Trophoblast cell (in vitro differentiated cells and primary cell): ENCODE measurements at regions not wholly inside any gene's neighbourhood (a gene's known extent, or its start where the extent isn't known, plus 50 kb on each side); places are given as distances from the start of the nearest gene placed in this dataset.

ENCODE experiments used
- DNase-seq, 2 donors: peaks; one replicate each; pipeline ENCODE4 v3.0.0-alpha.2; 2016
- H2AFZ ChIP-seq: 2 replicates; pipeline ENCODE4 v1.6.1; 2013; ENCODE audit warnings: low read length, moderate library complexity, mild to moderate bottlenecking; ENCODE audit not compliant: insufficient read depth, poor library complexity
- H2AK5ac ChIP-seq: 2 replicates; pipeline ENCODE4 v1.6.1; 2013; ENCODE audit warnings: mild to moderate bottlenecking, low read length
- H2BK120ac ChIP-seq: 2 replicates; pipeline ENCODE4 v1.6.1; 2013; ENCODE audit warnings: low read length, mild to moderate bottlenecking, moderate library complexity; ENCODE audit not compliant: insufficient read depth, poor library complexity
- H2BK12ac ChIP-seq: 2 replicates; pipeline ENCODE4 v1.6.1; 2013; ENCODE audit warnings: mild to moderate bottlenecking, low read length, moderate library complexity
- H2BK5ac ChIP-seq: 2 replicates; pipeline ENCODE4 v1.6.1; 2013; ENCODE audit warnings: low read length, low read depth, moderate library complexity, mild to moderate bottlenecking; ENCODE audit not compliant: poor library complexity
- H3K14ac ChIP-seq: 2 replicates; pipeline ENCODE4 v1.6.1; 2013; ENCODE audit warnings: mild to moderate bottlenecking, low read length
- H3K18ac ChIP-seq: 2 replicates; pipeline ENCODE4 v1.6.1; 2013; ENCODE audit warnings: mild to moderate bottlenecking, low read length
- H3K23ac ChIP-seq: 2 replicates; pipeline ENCODE4 v1.6.1; 2013; ENCODE audit warnings: low read length
- H3K27ac ChIP-seq: 2 replicates; pipeline ENCODE4 v1.5.1; 2013; ENCODE audit warnings: low read depth, mild to moderate bottlenecking, inconsistent platforms, low read length, moderate library complexity
- H3K27me3 ChIP-seq: 2 replicates; pipeline ENCODE4 v1.6.1; 2013; ENCODE audit warnings: inconsistent platforms, mild to moderate bottlenecking, low read length, moderate library complexity; ENCODE audit not compliant: insufficient read depth
- H3K36me3 ChIP-seq, 2 experiments: 1 replicate in 1 of 2; 2 replicates in 1 of 2; pipeline ENCODE4 v1.6.1; 2013; ENCODE audit warnings: low read length in 2 of 2, mild to moderate bottlenecking in 2 of 2, moderate library complexity in 1 of 2; ENCODE audit not compliant: insufficient read depth in 2 of 2, control insufficient read depth in 1 of 2
- H3K4ac ChIP-seq: 2 replicates; pipeline ENCODE4 v1.6.1; 2013; ENCODE audit warnings: low read depth, mild to moderate bottlenecking, low read length, moderate library complexity
- H3K4me1 ChIP-seq, 2 experiments: 1 replicate in 1 of 2; 2 replicates in 1 of 2; pipeline ENCODE4 v1.6.1; 2013; ENCODE audit warnings: low read length in 2 of 2, mild to moderate bottlenecking in 2 of 2, moderate library complexity in 1 of 2; ENCODE audit not compliant: insufficient read depth in 2 of 2, control insufficient read depth in 1 of 2
- H3K4me2 ChIP-seq: 2 replicates; pipeline ENCODE4 v1.6.1; 2013; ENCODE audit warnings: inconsistent platforms, mild to moderate bottlenecking, low read length, moderate library complexity
- H3K4me3 ChIP-seq: 2 replicates; pipeline ENCODE4 v1.5.1; 2013; ENCODE audit warnings: mild to moderate bottlenecking, low read depth, low read length, inconsistent platforms
- H3K79me1 ChIP-seq: one replicate; pipeline ENCODE4 v1.6.1; 2013; ENCODE audit warnings: low read length
- H3K79me2 ChIP-seq: 2 replicates; pipeline ENCODE4 v1.6.1; 2013; ENCODE audit warnings: low read length, mild to moderate bottlenecking; ENCODE audit not compliant: control insufficient read depth, insufficient read depth, poor library complexity
- H3K9ac ChIP-seq: 2 replicates; pipeline ENCODE4 v1.6.1; 2013; ENCODE audit warnings: mild to moderate bottlenecking, low read length
- H3K9me3 ChIP-seq: 2 replicates; pipeline ENCODE4 v1.6.1; 2013; ENCODE audit warnings: low read depth, mild to moderate bottlenecking, control low read depth, inconsistent platforms, low read length; ENCODE audit not compliant: insufficient read depth
- H4K12ac ChIP-seq: 2 replicates; pipeline ENCODE4 v1.6.1; 2013; ENCODE audit warnings: low read depth, mild to moderate bottlenecking, low read length, moderate library complexity
- H4K8ac ChIP-seq: 2 replicates; pipeline ENCODE4 v1.6.1; 2013; ENCODE audit warnings: low read depth, mild to moderate bottlenecking, low read length, moderate library complexity
- H4K91ac ChIP-seq: one replicate; pipeline ENCODE4 v1.6.1; 2013; ENCODE audit warnings: low read depth, mild to moderate bottlenecking, low read length, moderate library complexity
- WGBS: extraction: QIAGEN DNeasy Blood & Tissue Kit; methylation state at CpG from one replicate; pipeline ENCODE4 v1.1.7; 2013; ENCODE audit warnings: missing lambda C conversion rate; ENCODE audit not compliant: insufficient read length, insufficient coverage; ENCODE audit errors: extremely low coverage; 5-methylcytosine and 5-hydroxymethylcytosine counted together

- no peaks in the 10 kb centered on the region for H3K79me1 ChIP-seq
- H3K4me1 ChIP-seq, result no peaks in the 10 kb centered on the region
- H3K23ac ChIP-seq, result no peak overlapping the region
- H3K79me2 ChIP-seq, result no peaks in the 10 kb centered on the region
- no peak overlapping the region for H2AFZ ChIP-seq
- no peak overlapping the region for H2BK5ac ChIP-seq
- no peak overlapping the region for H3K18ac ChIP-seq
- H3K27me3 ChIP-seq, result no peaks in the 10 kb centered on the region
- no peak for DNase-seq
- H3K9me3 ChIP-seq, result peaks cover 2% of the 10 kb centered on the region
- H4K8ac ChIP-seq, result no peak overlapping the region
- H3K36me3 ChIP-seq, result no peaks in the 10 kb centered on the region
- no peak overlapping the region for H3K4me2 ChIP-seq
- H3K4ac ChIP-seq, result no peak overlapping the region
- H2AK5ac ChIP-seq, result no peak overlapping the region
- no peak overlapping the region for H3K4me3 ChIP-seq
- H4K91ac ChIP-seq, result no peak overlapping the region
- H2BK12ac ChIP-seq, result no peak overlapping the region
- no peak overlapping the region for H4K12ac ChIP-seq
- no peak overlapping the region for H3K14ac ChIP-seq
- H3K9ac ChIP-seq, result no peak overlapping the region
- H3K27ac ChIP-seq, result no peak overlapping the region
- H2BK120ac ChIP-seq, result no peak overlapping the region
Observed at GRCh38 chr6:140718021-140718420, 1343.6 kb upstream of the CITED2 start.

DNA sequence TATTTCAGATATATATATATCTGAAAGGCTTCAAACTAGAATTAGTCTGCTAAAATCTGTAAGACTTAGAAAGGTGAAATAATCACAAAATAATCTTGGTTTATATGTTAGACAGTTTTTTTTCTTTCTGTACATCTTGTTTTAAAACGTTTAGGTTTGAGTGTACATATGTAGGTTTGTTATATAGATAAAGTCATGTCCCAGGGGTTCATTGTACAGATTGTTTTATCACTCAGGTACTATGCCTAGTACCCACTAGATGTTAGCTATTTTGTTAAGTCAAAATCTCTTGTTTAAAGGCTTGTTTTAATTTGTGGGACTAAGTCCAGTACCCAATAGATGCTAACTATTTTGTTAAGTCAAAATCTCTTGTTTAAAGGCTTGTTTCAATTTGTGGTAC is 1339.0 kb upstream of the CITED2 start:
- Histone ChIP-seq H3K79me1 (no peaks in the 10 kb centered on the region), H3K27ac (no peak overlapping the region), H4K8ac (no peak overlapping the region), H3K23ac (no peak overlapping the region), H4K91ac (no peak overlapping the region), H3K4me3 (no peak overlapping the region), H3K14ac (no peak overlapping the region), H3K9me3 (peaks cover 2% of the 10 kb centered on the region), H2AK5ac (no peak overlapping the region), H2BK12ac (no peak overlapping the region), H3K4me1 (no peaks in the 10 kb centered on the region), H3K79me2 (no peaks in the 10 kb centered on the region), H2BK120ac (no peak overlapping the region), H3K9ac (no peak overlapping the region), H3K36me3 (no peaks in the 10 kb centered on the region), H3K4ac (no peak overlapping the region), H2BK5ac (no peak overlapping the region), H3K27me3 (no peaks in the 10 kb centered on the region), H4K12ac (no peak overlapping the region), H3K4me2 (no peak overlapping the region), H3K18ac (no peak overlapping the region), H2AFZ (no peak overlapping the region)
- no CpG with 5 or more reads among the region's 1 CpG for WGBS
- DNase-seq, result no peak

DNA sequence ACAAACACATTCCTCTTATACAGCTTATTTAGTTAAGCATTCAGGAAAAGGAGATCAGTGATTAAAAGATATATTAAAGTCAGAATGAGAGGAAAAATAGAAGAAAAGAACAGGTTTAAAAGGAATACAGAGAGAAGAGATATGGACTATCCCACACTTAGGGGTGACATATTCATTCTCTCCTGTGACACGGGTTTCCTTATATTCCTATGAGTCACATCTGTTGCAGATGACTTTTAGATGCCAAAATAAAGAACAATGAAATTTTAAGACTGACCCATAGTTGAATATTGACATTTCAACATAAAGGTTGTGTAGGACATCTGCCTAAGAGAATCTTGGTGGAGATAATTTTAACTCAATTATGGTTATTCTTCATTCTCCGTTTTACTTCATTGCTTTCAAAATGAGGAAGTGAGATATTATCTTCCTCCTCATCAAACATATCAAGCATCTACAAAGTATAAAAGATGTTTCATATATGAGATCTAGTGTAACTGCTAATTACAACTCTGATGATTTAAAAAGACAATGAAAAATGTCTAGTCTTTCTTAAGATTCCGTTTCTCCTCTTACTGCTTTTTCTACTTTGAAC is 1336.7 kb upstream of the CITED2 start:
- H4K8ac ChIP-seq, result no peak overlapping the region
- no peak overlapping the region for H3K14ac ChIP-seq
- H3K23ac ChIP-seq, result no peak overlapping the region
- no peaks in the 10 kb centered on the region for H3K79me1 ChIP-seq
- H2BK120ac ChIP-seq, result no peak overlapping the region
- H2AK5ac ChIP-seq, result no peak overlapping the region
- no peaks in the 10 kb centered on the region for H3K4me1 ChIP-seq
- no peak overlapping the region for H3K4me3 ChIP-seq
- no peak overlapping the region for H2BK5ac ChIP-seq
- H2BK12ac ChIP-seq, result no peak overlapping the region
- H2AFZ ChIP-seq, result no peak overlapping the region
- H3K27ac ChIP-seq, result no peak overlapping the region
- DNase-seq, result no peak
- H3K4ac ChIP-seq, result no peak overlapping the region
- no peaks in the 10 kb centered on the region for H3K36me3 ChIP-seq
- no peaks in the 10 kb centered on the region for H3K9me3 ChIP-seq
- WGBS, result no CpG with 5 or more reads among the region's 3 CpGs
- no peaks in the 10 kb centered on the region for H3K27me3 ChIP-seq
- no peaks in the 10 kb centered on the region for H3K79me2 ChIP-seq
- H3K4me2 ChIP-seq, result no peak overlapping the region
- H4K12ac ChIP-seq, result no peak overlapping the region
- H3K9ac ChIP-seq, result no peak overlapping the region
- H4K91ac ChIP-seq, result no peak overlapping the region
- no peak overlapping the region for H3K18ac ChIP-seq

GRCh38 chr6:140708441-140708840 is 1334.0 kb upstream of the CITED2 start:
- H3K9me3 ChIP-seq, result no peaks in the 10 kb centered on the region
- H4K91ac ChIP-seq, result no peak overlapping the region
- H3K4me2 ChIP-seq, result no peak overlapping the region
- no peak overlapping the region for H3K18ac ChIP-seq
- no peak overlapping the region for H3K4me3 ChIP-seq
- no peak overlapping the region for H2BK12ac ChIP-seq
- no CpG with 5 or more reads among the region's 1 CpG for WGBS
- no peak overlapping the region for H4K12ac ChIP-seq
- no peak overlapping the region for H3K9ac ChIP-seq
- no peaks in the 10 kb centered on the region for H3K27me3 ChIP-seq
- no peak overlapping the region for H3K4ac ChIP-seq
- H3K79me2 ChIP-seq, result no peaks in the 10 kb centered on the region
- no peak for DNase-seq
- H3K79me1 ChIP-seq, result no peaks in the 10 kb centered on the region
- no peak overlapping the region for H3K27ac ChIP-seq
- H2BK5ac ChIP-seq, result no peak overlapping the region
- no peak overlapping the region for H3K14ac ChIP-seq
- no peak overlapping the region for H3K23ac ChIP-seq
- H2AK5ac ChIP-seq, result no peak overlapping the region
- no peaks in the 10 kb centered on the region for H3K36me3 ChIP-seq
- no peak overlapping the region for H2AFZ ChIP-seq
- H2BK120ac ChIP-seq, result no peak overlapping the region
- no peaks in the 10 kb centered on the region for H3K4me1 ChIP-seq
- H4K8ac ChIP-seq, result no peak overlapping the region
